ENCODE measurements at regions not wholly inside any gene's neighbourhood (a gene's known extent, or its start where the extent isn't known, plus 50 kb on each side); places are given as distances from the start of the nearest gene placed in this dataset.

DNA sequence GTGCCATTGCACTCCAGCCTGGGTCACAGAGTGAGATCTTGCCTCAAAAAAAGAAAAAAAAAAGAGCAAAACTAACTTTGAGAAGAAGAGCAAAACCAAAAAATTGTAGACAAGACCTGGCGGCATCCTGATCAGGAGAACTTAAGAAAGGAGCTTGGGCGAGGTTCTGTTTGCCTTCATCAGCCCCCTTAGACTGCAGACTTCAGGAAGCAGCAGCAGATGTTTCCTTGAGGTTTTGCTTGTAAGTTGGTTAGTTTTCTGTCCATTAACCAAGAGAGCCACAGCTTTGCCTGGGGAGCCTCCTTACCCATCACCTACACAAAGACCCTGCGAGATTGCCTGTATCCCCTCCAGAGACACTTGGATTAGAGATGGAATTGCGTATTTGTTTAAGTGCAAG lies 189.0 kb downstream of the AACS start:
- no peak for TF ChIP-seq CTCF (IDR thresholded peaks at IDR 0.05; ENCODE audit: borderline replicate concordance, insufficient read depth, low read depth, low read length)
- no peak overlapping the region for H3K4me3 ChIP-seq (ENCODE audit: low read depth, low read length)

GRCh38 chr12:125254856-125255255 lies 189.6 kb downstream of the AACS start:
- no peak for TF ChIP-seq CTCF (IDR thresholded peaks at IDR 0.05; ENCODE audit: borderline replicate concordance, insufficient read depth, low read depth, low read length)
- H3K4me3 ChIP-seq (ENCODE audit: low read depth, low read length): no peak overlapping the region

DNA sequence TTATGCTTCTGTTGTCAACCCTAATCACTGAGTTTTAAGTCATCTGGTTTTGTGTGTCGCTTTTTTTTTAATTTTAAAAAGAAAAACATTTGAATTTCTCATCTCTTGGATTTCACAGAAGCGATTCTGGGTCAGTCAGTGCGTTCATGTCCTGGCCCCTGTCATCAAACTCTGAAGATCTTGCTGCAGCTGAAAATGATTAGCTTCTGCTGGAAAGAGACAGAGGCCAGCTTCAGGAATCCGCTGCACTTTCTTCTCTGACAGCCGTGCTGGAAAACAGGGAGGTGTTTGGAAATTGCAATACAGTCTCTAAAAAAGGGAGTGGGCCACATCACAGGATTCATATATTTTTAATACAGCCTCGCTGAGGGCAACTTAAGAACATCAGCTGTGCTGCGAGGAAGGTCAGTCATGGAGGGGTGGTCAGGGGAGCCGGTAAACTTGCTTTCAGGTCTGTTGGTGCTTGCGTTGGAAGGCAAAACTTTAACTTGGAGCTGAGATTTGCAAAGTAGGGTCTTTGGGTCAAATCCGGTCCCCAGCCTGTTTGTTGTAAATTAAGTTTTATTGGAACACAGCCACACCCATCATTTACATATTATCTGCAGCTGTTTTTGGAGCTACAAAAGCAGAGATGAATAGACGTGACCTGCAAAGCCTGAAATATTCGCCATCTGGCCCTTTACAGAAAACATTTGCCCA lies 190.8 kb downstream of the AACS start:
- TF ChIP-seq CTCF (IDR thresholded peaks at IDR 0.05; ENCODE audit: borderline replicate concordance, insufficient read depth, low read depth, low read length): no peak
- no peak overlapping the region for H3K4me3 ChIP-seq (ENCODE audit: low read depth, low read length)

DNA sequence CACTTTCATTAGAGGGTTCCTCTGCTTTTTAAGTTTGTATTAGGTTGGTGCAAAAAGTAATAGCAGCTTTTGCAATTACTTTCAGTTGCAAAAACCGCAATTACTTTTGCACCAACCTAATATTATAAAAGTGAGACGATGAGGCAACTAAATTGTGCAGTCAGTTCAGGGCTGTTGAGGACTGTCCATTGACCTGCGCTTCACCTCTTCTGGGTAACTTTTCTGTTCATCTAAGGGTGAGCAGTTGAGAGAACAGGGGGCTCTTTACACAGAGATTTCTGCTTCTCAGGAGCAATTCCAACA lies 191.3 kb downstream of the AACS start:
- no peak for TF ChIP-seq CTCF (IDR thresholded peaks at IDR 0.05; ENCODE audit: borderline replicate concordance, insufficient read depth, low read depth, low read length)
- no peak overlapping the region for H3K4me3 ChIP-seq (ENCODE audit: low read depth, low read length)

GRCh38 chr12:125259178-125259867 lies 194.1 kb downstream of the AACS start:
- no peak overlapping the region for H3K4me3 ChIP-seq (ENCODE audit: low read depth, low read length)
- TF ChIP-seq CTCF (IDR thresholded peaks at IDR 0.05; ENCODE audit: borderline replicate concordance, insufficient read depth, low read depth, low read length): no peak

DNA sequence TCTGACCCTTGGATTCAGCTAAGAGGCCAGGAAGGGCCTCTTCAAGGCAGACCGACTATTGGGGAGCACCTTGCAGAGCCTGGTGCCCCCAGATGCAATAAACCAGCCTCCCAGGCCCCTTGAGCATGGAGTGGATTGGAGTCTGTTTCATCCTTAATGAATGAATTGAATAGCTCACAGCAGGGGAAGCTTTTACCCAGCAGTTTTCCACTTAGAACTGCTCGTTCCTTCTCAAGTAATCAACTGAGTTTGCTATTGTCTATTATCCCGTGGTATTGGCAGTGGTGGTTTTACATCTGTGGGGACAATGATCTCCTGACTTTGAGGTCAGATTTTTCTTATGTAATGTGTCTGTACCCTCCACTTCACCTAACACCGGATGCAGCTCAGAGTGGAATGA lies 197.6 kb downstream of the AACS start:
- TF ChIP-seq CTCF (IDR thresholded peaks at IDR 0.05; ENCODE audit: borderline replicate concordance, insufficient read depth, low read depth, low read length): no peak
- no peak overlapping the region for H3K4me3 ChIP-seq (ENCODE audit: low read depth, low read length)

- no peak overlapping the region for H3K4me3 ChIP-seq (ENCODE audit: low read depth, low read length)
- no peak for TF ChIP-seq CTCF (IDR thresholded peaks at IDR 0.05; ENCODE audit: borderline replicate concordance, insufficient read depth, low read depth, low read length)
These were observed 198.2 kb downstream of the AACS start for GRCh38 chr12:125263385-125263784.

Data from GM12875 (cell line).